ENCODE measurements at regions not wholly inside any gene's neighbourhood (a gene's known extent, or its start where the extent isn't known, plus 50 kb on each side); places are given as distances from the start of the nearest gene placed in this dataset.
"Not testable (repeated sequence)": the region's sequence is repeated elsewhere in the genome, so short reads cannot be mapped to it uniquely, and the experiment has no call there.

GRCh38 chr6:141394125-141394536 lies 738.6 kb upstream of the GJE1 start:
- in situ Hi-C loops (cut with MboI; ENCODE audit: low pct_unique_long_range_greater_than_20kb, low sequenced_read_pairs), result no loop called here
- DNase-seq, result no peak

GRCh38 chr6:141393405-141394124 lies 739.2 kb upstream of the GJE1 start:
- DNase-seq, result no peak
- in situ Hi-C loops (cut with MboI; ENCODE audit: low pct_unique_long_range_greater_than_20kb, low sequenced_read_pairs), result no loop called here

- in situ Hi-C loops (cut with MboI; ENCODE audit: low pct_unique_long_range_greater_than_20kb, low sequenced_read_pairs), result not testable (repeated sequence)
Observed at GRCh38 chr6:141391135-141391534, 741.6 kb upstream of the GJE1 start.

DNA sequence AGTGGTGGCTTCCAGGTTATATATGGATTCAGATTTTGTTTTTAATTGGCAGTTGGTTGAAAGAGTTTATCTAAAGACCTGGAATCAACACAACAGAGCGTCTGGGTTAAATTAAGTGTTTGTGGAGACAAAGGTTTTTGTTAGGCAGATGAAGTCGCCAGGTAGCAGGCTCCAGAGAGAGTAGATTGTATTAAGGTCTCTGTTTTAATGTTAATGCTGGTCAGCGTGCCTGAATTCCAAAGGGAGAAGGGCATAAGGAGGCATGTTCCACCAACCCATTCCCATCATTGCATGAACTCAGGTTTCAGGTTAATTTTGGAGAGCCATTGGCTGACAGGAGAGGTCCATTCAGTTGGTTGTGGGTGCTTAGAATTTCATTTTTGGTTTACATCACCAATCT lies 744.1 kb upstream of the GJE1 start:
- DNase-seq, result no peak

More at GRCh38 chr6:141391135-141391534, 741.6 kb upstream of the GJE1 start:
- not testable (repeated sequence) for DNase-seq

GRCh38 chr6:141370438-141370837 lies 762.3 kb upstream of the GJE1 start:
- DNase-seq, result no peak
- in situ Hi-C loops (cut with MboI; ENCODE audit: low pct_unique_long_range_greater_than_20kb, low sequenced_read_pairs), result no loop called here

More for the DNA sequence above, 744.1 kb upstream of the GJE1 start:
- in situ Hi-C loops (cut with MboI; ENCODE audit: low pct_unique_long_range_greater_than_20kb, low sequenced_read_pairs), result no loop called here

DNA sequence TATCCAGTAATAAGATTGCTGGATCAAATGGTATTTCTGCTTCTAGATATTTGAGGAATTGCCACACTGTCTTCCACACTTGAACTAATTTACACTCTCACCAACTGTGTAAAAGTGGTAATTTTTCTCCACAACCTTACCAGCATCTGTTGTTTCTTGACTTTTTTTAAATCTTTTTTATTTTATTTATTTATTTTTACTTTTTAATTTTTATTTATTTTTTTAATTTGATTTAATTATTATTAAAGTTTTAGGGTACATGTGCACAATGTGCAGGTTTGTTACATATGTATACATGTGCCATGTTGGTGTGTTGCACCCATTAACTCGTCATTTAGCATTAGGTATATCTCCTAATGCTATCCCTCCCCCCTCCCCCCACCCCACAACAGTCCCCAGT lies 765.9 kb upstream of the GJE1 start:
- DNase-seq; in situ Hi-C loops (cut with MboI; ENCODE audit: low pct_unique_long_range_greater_than_20kb, low sequenced_read_pairs): not testable (repeated sequence)

DNA sequence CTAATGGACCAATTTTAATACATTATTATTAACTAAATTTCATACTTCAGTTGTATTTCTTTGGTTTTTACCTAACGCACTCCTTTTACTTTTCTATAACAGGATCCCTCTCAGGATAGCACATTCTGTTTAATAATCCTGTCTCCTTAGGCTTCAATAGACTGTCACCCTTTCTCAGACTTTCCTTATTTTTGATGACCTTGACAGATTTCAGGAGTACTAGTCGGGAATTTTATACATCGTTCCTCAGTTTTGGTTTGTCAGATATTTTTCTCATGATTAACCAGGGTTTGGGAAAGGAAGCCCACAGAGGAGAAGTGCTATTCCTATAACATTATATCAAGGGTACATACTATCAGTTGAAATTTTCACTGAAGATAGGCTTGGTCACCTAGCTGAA lies 768.0 kb upstream of the GJE1 start:
- in situ Hi-C loops (cut with MboI; ENCODE audit: low pct_unique_long_range_greater_than_20kb, low sequenced_read_pairs), result no loop called here
- no peak for DNase-seq

- no peak for DNase-seq
- in situ Hi-C loops (cut with MboI; ENCODE audit: low pct_unique_long_range_greater_than_20kb, low sequenced_read_pairs), result no loop called here
Observed at GRCh38 chr6:141364232-141364631, 768.5 kb upstream of the GJE1 start.

- no peak for DNase-seq
- in situ Hi-C loops (cut with MboI; ENCODE audit: low pct_unique_long_range_greater_than_20kb, low sequenced_read_pairs), result no loop called here
Observed at GRCh38 chr6:141361559-141361958, 771.2 kb upstream of the GJE1 start.

DNA sequence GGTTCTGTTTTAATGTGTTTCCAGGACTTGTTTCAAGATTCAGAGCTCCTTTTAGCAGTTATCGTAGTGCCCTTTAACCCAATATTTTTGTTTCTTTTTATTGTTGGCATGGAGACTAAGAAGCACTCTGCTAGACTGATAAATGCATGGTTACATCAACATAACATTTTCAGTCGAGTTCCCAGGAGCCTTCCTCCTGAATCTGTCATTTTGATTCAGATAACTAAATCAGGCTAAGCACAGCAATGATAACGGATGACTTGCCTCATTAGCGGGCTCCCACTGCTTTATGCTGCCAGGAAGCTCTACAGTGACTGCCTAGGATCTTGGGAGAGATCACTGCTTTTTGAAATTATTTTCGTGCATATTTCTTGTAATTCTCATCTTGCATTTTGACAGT lies 772.8 kb upstream of the GJE1 start:
- DNase-seq, result no peak
- in situ Hi-C loops (cut with MboI; ENCODE audit: low pct_unique_long_range_greater_than_20kb, low sequenced_read_pairs), result no loop called here

GRCh38 chr6:141354191-141354955 lies 778.4 kb upstream of the GJE1 start:
- no peak for DNase-seq
- in situ Hi-C loops (cut with MboI; ENCODE audit: low pct_unique_long_range_greater_than_20kb, low sequenced_read_pairs), result no loop called here

DNA sequence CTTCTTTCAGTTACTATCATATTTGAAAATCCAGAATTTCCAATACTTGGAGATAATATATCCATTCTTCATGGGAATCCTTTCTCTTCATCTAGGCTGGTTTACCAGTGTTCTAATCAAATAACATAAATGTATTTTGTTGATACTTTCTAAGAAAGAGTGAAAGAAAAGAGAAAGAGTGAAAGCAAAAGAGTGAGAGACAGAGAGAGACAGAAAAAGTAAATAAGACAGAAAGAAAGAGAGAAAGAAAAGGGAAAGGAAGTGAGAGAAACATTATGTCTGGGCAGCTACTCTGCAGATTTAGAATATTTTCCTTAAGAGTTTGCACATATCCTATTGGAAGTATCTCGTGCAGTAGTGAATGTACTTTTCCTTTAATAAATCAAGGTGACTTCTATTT lies 781.0 kb upstream of the GJE1 start:
- in situ Hi-C loops (cut with MboI; ENCODE audit: low pct_unique_long_range_greater_than_20kb, low sequenced_read_pairs), result no loop called here
- no peak for DNase-seq

DNA sequence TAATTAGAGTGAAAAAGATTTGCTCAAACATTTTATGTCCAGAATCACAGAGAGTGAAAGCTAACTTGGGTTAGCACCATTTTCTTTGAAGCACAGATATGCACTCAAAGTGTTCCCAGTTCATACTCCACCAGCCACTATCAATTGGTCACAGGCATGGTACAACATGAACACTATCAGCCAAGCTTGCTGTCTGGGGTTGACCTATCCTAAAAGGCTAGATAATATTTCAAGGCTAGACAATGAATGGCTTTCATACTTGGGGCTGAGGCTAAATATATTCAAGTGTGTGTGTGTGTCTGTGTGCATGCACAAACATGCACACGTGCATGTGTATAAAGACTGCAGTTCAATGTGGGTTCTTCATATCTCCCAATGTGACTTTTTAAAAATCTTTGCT lies 783.0 kb upstream of the GJE1 start:
- in situ Hi-C loops (cut with MboI; ENCODE audit: low pct_unique_long_range_greater_than_20kb, low sequenced_read_pairs), result no loop called here
- no peak for DNase-seq

DNA sequence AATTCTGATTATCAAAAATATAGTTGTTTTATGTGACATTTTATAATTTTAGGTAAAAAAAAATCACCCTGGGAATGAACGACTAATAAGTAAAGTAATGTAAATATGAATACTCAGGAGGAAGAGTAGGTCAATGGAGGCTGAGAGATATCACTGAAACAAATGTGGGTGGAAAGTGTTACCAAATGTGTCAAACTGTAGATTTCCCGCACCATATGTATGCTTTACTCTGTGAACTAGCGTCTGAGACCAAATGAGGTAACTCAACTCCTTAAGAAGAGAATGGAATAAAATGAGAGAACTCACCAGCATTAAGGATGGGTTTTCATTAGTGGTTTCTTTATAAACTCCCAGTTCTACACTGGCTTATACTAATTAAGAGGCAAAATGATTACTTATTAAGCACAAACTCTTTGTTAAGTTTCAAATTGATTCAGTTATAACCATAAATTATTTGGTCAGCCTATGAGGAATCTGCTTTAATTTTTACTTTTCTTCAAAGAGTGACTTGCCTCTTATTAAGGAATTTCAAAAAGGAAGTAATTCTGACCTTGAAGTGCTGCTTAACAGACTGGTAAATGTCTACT lies 784.7 kb upstream of the GJE1 start:
- DNase-seq, result no peak
- in situ Hi-C loops (cut with MboI; ENCODE audit: low pct_unique_long_range_greater_than_20kb, low sequenced_read_pairs), result no loop called here

GRCh38 chr6:141347086-141347485 lies 785.6 kb upstream of the GJE1 start:
- in situ Hi-C loops (cut with MboI; ENCODE audit: low pct_unique_long_range_greater_than_20kb, low sequenced_read_pairs), result no loop called here
- no peak for DNase-seq

DNA sequence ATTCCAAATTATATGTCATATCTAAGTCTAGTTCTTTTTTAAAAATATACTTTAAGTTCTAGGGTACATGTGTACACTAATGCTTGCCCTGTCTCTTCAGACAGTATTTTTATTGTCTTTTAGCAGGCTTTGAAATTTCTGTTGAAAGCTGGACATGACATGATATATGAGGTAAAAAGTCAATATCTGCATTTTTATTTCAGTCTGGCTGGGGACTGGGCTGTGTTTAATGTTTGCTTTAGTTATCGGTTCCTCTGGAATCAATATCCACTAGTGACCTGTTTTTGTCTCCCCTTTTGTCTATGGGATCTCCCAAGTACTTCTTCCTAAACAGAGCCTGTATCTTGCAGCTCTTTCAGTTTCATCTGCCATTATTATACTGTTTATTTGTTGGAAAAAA lies 786.2 kb upstream of the GJE1 start:
- DNase-seq, result no peak
- in situ Hi-C loops (cut with MboI; ENCODE audit: low pct_unique_long_range_greater_than_20kb, low sequenced_read_pairs), result no loop called here

GRCh38 chr6:141337191-141337590 lies 795.5 kb upstream of the GJE1 start:
- DNase-seq, result no peak
- in situ Hi-C loops (cut with MboI; ENCODE audit: low pct_unique_long_range_greater_than_20kb, low sequenced_read_pairs), result no loop called here

DNA sequence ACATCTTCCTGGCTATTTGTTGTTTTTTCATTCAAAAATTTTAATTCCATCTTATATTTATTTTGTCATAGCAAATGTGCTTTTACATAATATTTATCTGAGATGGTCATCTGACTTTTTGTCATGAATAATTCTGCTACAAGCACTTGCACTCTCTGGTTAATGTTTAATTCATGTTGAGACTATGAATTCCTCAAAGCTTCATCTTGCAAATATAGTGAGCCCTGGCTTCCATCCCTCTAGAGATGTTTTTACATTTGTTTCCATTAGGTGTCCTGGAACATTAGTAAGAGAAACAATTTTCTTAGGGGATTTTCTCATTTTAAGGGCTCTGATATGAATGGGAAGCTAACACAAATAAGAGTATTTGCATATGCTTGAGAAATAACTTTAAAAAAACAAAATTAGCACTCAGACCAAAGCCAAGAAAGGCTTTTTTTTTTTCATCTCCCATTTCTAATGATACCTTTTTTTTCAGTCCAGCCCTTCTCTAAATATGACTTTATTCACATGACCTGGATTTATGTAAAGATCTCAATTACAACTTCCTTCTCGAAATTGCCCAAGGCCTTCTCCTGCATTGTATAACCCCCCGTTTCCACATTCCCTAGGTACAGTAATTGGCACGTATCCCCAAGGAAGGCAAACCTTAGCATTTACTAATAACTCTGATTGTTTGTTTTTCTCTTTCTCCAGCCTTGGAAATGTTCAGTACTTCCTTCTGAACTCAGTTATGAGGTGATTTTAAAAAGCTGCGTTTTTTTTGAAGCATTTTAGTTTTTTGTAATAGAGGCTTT lies 797.0 kb upstream of the GJE1 start:
- DNase-seq, result no peak
- in situ Hi-C loops (cut with MboI; ENCODE audit: low pct_unique_long_range_greater_than_20kb, low sequenced_read_pairs), result no loop called here

DNA sequence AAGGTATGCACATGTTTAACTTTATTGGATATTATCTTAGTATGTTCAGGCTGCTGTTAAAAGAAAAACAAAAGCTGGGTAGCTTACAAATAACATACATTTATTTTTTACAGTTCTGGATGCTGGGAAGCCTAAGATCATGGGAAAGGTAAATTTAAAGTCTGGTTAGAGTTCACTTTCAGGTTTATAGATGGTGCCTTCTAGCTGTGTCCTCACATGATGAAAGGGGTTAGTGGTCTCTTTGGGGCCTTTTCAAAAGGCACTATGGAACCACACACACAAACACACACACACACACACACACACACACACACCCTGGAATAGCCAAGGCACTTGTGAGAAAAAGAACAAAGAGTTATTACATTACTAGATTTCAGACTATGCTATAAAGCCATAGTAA lies 805.8 kb upstream of the GJE1 start:
- in situ Hi-C loops (cut with MboI; ENCODE audit: low pct_unique_long_range_greater_than_20kb, low sequenced_read_pairs), result no loop called here
- no peak for DNase-seq

DNA sequence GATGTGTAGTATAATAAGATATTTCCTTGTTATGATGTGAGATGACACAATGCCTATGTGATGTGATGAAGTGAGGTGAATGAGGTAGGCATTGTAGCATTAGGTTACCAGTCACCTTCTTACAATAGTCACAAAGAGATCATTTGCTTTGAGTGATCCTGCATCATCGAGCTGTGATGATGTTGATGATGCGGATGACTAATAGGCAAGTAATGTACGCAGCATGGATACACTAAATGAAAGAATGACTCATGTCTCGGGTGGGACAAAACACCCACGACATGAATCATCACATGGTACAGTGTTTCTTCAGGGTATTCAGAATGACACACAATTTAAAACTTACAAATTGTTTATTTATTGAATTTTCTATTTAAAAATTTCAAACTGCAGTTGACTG lies 806.3 kb upstream of the GJE1 start:
- in situ Hi-C loops (cut with MboI; ENCODE audit: low pct_unique_long_range_greater_than_20kb, low sequenced_read_pairs), result no loop called here
- no peak for DNase-seq
